Stomach (tissue), 8 donors: ENCODE measurements at regions not wholly inside any gene's neighbourhood (a gene's known extent, or its start where the extent isn't known, plus 50 kb on each side); places are given as distances from the start of the nearest gene placed in this dataset.
A peak's percentile ranks its signal among the peaks of the same experiment; 100 is the strongest.

Experiments
- DNase-seq, 2 donors: peaks; one replicate each; pipeline versions ENCODE4 v3.0.0 to v3.0.0-alpha.2; 2013 to 2019
- H3K27ac ChIP-seq, 5 donors: fragments of 200-600 bp in 4 of 5; sonication (generic) in 4 of 5; one replicate each; pipeline ENCODE4 v1.5.1; 2013 to 2019; ENCODE audit warnings: mild to moderate bottlenecking in 1 of 5, moderate library complexity in 1 of 5
- H3K27me3 ChIP-seq, 3 donors: fragments of 200-600 bp; sonication (generic); one replicate each; pipeline ENCODE4 v1.5.1; 2017 to 2019; ENCODE audit warnings: mixed run types in 1 of 3
- H3K36me3 ChIP-seq, 4 donors: fragments of 200-600 bp; sonication (generic); 1 replicate in 3 of 4; 2 replicates in 1 of 4; pipeline ENCODE4 v1.5.1; 2016 to 2019
- H3K4me1 ChIP-seq, 4 donors: fragments of 200-600 bp; sonication (generic); one replicate each; pipeline ENCODE4 v1.5.1; 2016 to 2019
- H3K4me3 ChIP-seq, 4 donors: fragments of 200-600 bp; sonication (generic) in 3 of 4; one replicate each; pipeline ENCODE4 v1.5.1; 2016 to 2019; ENCODE audit warnings: mild to moderate bottlenecking in 1 of 4
- H3K9me3 ChIP-seq, 4 donors: fragments of 200-600 bp; sonication (generic); one replicate each; pipeline ENCODE4 v1.5.1; 2016 to 2019
- EP300 ChIP-seq: sonication (generic); formaldehyde crosslinking; IDR thresholded peaks from one replicate; pipeline ENCODE4 v1.6.1; 2017; ENCODE audit warnings: antibody characterized with exemption
- POLR2A ChIP-seq, 4 donors: fragments of 450-650 bp; IDR thresholded peaks; one replicate each; pipeline ENCODE4 v1.6.1; 2016; ENCODE audit warnings: antibody characterized with exemption in 4 of 4, control low read depth in 2 of 4, mild to moderate bottlenecking in 1 of 4, moderate library complexity in 1 of 4
- POLR2AphosphoS5 ChIP-seq, 3 donors: sonication (generic); formaldehyde crosslinking; IDR thresholded peaks; one replicate each; pipeline ENCODE4 v1.6.1; 2016; ENCODE audit warnings: antibody characterized with exemption in 3 of 3
- WGBS, 5 donors: extraction: QIAGEN DNeasy Blood & Tissue Kit in 3 of 5; methylation state at CpG; one replicate each; pipeline versions ENCODE4 v1.1.5 to v1.1.7; 2013 to 2018; 5-methylcytosine and 5-hydroxymethylcytosine counted together
- intact Hi-C: fragments of 100-400 bp; cut with DNase I; formaldehyde crosslinking; loops from one replicate; pipeline ENCODE4 v1.15.1; 2023; ENCODE audit warnings: low total_unique reads
- TF ChIP-seq, protein P1 (sequence below), 7 experiments: fragments of 450-650 bp in 4 of 7; fragments of 200-600 bp in 3 of 7; sonication (generic) in 3 of 7; IDR thresholded peaks; one replicate each; pipeline ENCODE4 v1.5.1; 2016 to 2019; ENCODE audit warnings: antibody characterized with exemption in 7 of 7, control low read depth in 2 of 7, mild to moderate bottlenecking in 1 of 7
- donor health status: healthy with polysubstance abuse.
- donor health status: Bipolar disorder and iron deficiency.
- donor health status: healthy.

- Histone ChIP-seq H3K27ac (no peak overlapping the region), H3K4me1 (no peaks in the 10 kb centered on the region), H3K9me3 (no peaks in the 10 kb centered on the region), H3K36me3 (no peaks in the 10 kb centered on the region), H3K4me3 (no peak overlapping the region), H3K27me3 (no peaks in the 10 kb centered on the region)
- intact Hi-C loops: no loop called here
- DNase-seq: no peak
- 84 to 95% (median 90%) methylated on average over 3 of the region's 3 CpGs for WGBS, 5 donors
- no peak for TF ChIP-seq POLR2A (IDR thresholded peaks at IDR 0.05)
- TF ChIP-seq, protein P1, sequence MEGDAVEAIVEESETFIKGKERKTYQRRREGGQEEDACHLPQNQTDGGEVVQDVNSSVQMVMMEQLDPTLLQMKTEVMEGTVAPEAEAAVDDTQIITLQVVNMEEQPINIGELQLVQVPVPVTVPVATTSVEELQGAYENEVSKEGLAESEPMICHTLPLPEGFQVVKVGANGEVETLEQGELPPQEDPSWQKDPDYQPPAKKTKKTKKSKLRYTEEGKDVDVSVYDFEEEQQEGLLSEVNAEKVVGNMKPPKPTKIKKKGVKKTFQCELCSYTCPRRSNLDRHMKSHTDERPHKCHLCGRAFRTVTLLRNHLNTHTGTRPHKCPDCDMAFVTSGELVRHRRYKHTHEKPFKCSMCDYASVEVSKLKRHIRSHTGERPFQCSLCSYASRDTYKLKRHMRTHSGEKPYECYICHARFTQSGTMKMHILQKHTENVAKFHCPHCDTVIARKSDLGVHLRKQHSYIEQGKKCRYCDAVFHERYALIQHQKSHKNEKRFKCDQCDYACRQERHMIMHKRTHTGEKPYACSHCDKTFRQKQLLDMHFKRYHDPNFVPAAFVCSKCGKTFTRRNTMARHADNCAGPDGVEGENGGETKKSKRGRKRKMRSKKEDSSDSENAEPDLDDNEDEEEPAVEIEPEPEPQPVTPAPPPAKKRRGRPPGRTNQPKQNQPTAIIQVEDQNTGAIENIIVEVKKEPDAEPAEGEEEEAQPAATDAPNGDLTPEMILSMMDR (IDR thresholded peaks at IDR 0.05): no peak
- TF ChIP-seq POLR2AphosphoS5 (IDR thresholded peaks at IDR 0.05): no peak
- no peak for TF ChIP-seq EP300
Measured at GRCh38 chr15:53412542-53412941, 346.9 kb downstream of the WDR72 start.

- no peak overlapping the region for H3K27ac ChIP-seq
- TF ChIP-seq, protein P1 (IDR thresholded peaks at IDR 0.05): no peak
- TF ChIP-seq EP300 (no peak), POLR2AphosphoS5 (IDR thresholded peaks at IDR 0.05) (no peak), POLR2A (IDR thresholded peaks at IDR 0.05) (no peak)
- 27 to 69% (median 38%) methylated on average over 1 of the region's 1 CpG for WGBS, 5 donors
- DNase-seq: peak in 1 of 2 donors; percentile 4
- H3K4me3 ChIP-seq: no peak overlapping the region
- H3K36me3 ChIP-seq: no peaks in the 10 kb centered on the region
- no peaks in the 10 kb centered on the region for H3K27me3 ChIP-seq
- no peaks in the 10 kb centered on the region for H3K4me1 ChIP-seq
- no peaks in the 10 kb centered on the region for H3K9me3 ChIP-seq
- intact Hi-C loops: no loop called here
Measured at GRCh38 chr15:53404930-53405493, 354.5 kb downstream of the WDR72 start.

GRCh38 chr15:53401503-53401902, 358.0 kb downstream of the WDR72 start:
- no peak overlapping the region for H3K27ac ChIP-seq
- no peaks in the 10 kb centered on the region for H3K4me1 ChIP-seq
- WGBS, 5 donors: 93 to 100% (median 95%) methylated on average over 2 of the region's 2 CpGs
- TF ChIP-seq POLR2A (IDR thresholded peaks at IDR 0.05) (no peak), EP300 (no peak), POLR2AphosphoS5 (IDR thresholded peaks at IDR 0.05) (no peak)
- TF ChIP-seq, protein P1 (IDR thresholded peaks at IDR 0.05): no peak
- intact Hi-C loops: no loop called here
- no peaks in the 10 kb centered on the region for H3K9me3 ChIP-seq
- H3K4me3 ChIP-seq: no peak overlapping the region
- DNase-seq: no peak
- no peaks in the 10 kb centered on the region for H3K27me3 ChIP-seq
- H3K36me3 ChIP-seq: no peaks in the 10 kb centered on the region

DNA sequence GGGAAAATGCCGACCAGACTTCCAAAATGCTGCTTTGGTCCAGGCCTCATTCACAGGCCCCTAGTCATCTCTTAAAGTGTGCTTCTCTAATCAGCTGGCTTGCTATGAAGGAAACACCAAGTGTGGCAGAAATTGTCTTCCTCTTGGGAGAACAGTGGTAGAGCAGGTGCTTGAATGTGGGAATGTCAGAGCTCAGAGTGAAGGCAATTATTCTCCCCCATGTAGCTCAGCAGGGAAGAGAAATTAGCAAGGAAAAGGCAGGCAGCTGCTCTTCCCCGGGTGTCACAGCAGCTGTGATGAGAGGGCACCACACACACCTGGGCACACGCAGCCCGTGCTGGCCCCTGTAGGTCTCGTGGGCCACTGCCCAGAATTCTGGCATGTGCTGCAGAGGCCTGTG, 358.5 kb downstream of the WDR72 start:
- WGBS, 5 donors: 78 to 87% (median 81%) methylated on average over 1 to 5 of the region's 5 CpGs
- no peak for DNase-seq
- Histone ChIP-seq H3K9me3 (no peaks in the 10 kb centered on the region), H3K4me1 (no peaks in the 10 kb centered on the region), H3K4me3 (no peak overlapping the region), H3K36me3 (no peaks in the 10 kb centered on the region), H3K27me3 (no peaks in the 10 kb centered on the region), H3K27ac (no peak overlapping the region)
- TF ChIP-seq EP300 (no peak), POLR2AphosphoS5 (IDR thresholded peaks at IDR 0.05) (no peak), POLR2A (IDR thresholded peaks at IDR 0.05) (no peak)
- TF ChIP-seq, protein P1 (IDR thresholded peaks at IDR 0.05): no peak
- intact Hi-C loops: no loop called here
